Astrocyte (in vitro differentiated cells and primary cell): ENCODE measurements at regions not wholly inside any gene's neighbourhood (a gene's known extent, or its start where the extent isn't known, plus 50 kb on each side); places are given as distances from the start of the nearest gene placed in this dataset.

Experiments
- CTCF ChIP-seq: IDR thresholded peaks from 2 replicates; pipeline ENCODE4 v1.5.1; 2011; ENCODE audit warnings: low read depth, mild to moderate bottlenecking, inconsistent platforms, low read length, moderate library complexity; ENCODE audit not compliant: insufficient read depth
- EZH2 ChIP-seq: IDR thresholded peaks from 2 replicates; pipeline ENCODE4 v1.6.1; 2012; ENCODE audit warnings: mild to moderate bottlenecking, low read length, inconsistent platforms; ENCODE audit not compliant: insufficient read depth

- TF ChIP-seq EZH2 (no peak), CTCF (no peak)
Measured at GRCh38 chr3:106342386-106342785, 473.6 kb upstream of the CBLB start.
